HG02678 (cell line): ENCODE measurements at regions not wholly inside any gene's neighbourhood (a gene's known extent, or its start where the extent isn't known, plus 50 kb on each side); places are given as distances from the start of the nearest gene placed in this dataset.
"Not testable (repeated sequence)": the region's sequence is repeated elsewhere in the genome, so short reads cannot be mapped to it uniquely, and the experiment has no call there.

Source experiments
- ATAC-seq: cut with Tn5 transposase; IDR thresholded peaks from one replicate; pipeline ENCODE4 v1.9.1; 2021; ENCODE audit warnings: mild to moderate bottlenecking, moderate library complexity; ENCODE audit not compliant: unreplicated experiment

- no peak for ATAC-seq
Measured at GRCh38 chr21:25489673-25490072, 117.6 kb downstream of the MRPL39 start.

GRCh38 chr21:25487046-25487594 lies 120.2 kb downstream of the MRPL39 start:
- peak; percentile 48 for ATAC-seq

GRCh38 chr21:25485914-25486313 lies 121.4 kb downstream of the MRPL39 start:
- no peak for ATAC-seq

GRCh38 chr21:25467896-25468295 lies 139.4 kb downstream of the MRPL39 start:
- ATAC-seq, result no peak

- ATAC-seq, result not testable (repeated sequence)
Measured at GRCh38 chr21:25467071-25467470, 140.2 kb downstream of the MRPL39 start.

- no peak for ATAC-seq
Measured at GRCh38 chr21:25466470-25466869, 140.8 kb downstream of the MRPL39 start.

- ATAC-seq, result no peak
Measured at GRCh38 chr21:25465263-25465662, 142.0 kb downstream of the MRPL39 start.

GRCh38 chr21:25464275-25464674 lies 143.0 kb downstream of the MRPL39 start:
- ATAC-seq, result peak; percentile 56

- ATAC-seq, result peak; percentile 57
Measured at GRCh38 chr21:25462517-25462971, 144.7 kb downstream of the MRPL39 start.

- no peak for ATAC-seq
Measured at GRCh38 chr21:25461725-25462124, 145.6 kb downstream of the MRPL39 start.

- ATAC-seq, result no peak
Measured at GRCh38 chr21:25459993-25460392, 147.3 kb downstream of the MRPL39 start.

GRCh38 chr21:25459365-25459764 lies 147.9 kb downstream of the MRPL39 start:
- ATAC-seq, result no peak

GRCh38 chr21:25458484-25458883 lies 148.8 kb downstream of the MRPL39 start:
- no peak for ATAC-seq

GRCh38 chr21:25457946-25458345 lies 149.3 kb downstream of the MRPL39 start:
- ATAC-seq, result no peak

- ATAC-seq, result peak; percentile 62
Measured at GRCh38 chr21:25457411-25457810, 149.9 kb downstream of the MRPL39 start.

GRCh38 chr21:25456672-25457071 lies 150.6 kb downstream of the MRPL39 start:
- ATAC-seq, result peak; percentile 52

- no peak for ATAC-seq
Measured at GRCh38 chr21:25453524-25453923, 153.8 kb downstream of the MRPL39 start.

GRCh38 chr21:25449950-25450349 lies 157.3 kb downstream of the MRPL39 start:
- no peak for ATAC-seq

GRCh38 chr21:25441835-25442234 lies 165.4 kb downstream of the MRPL39 start:
- no peak for ATAC-seq

GRCh38 chr21:25437465-25437864 lies 169.8 kb downstream of the MRPL39 start:
- ATAC-seq, result not testable (repeated sequence)

GRCh38 chr21:25428537-25428936 lies 178.7 kb downstream of the MRPL39 start:
- no peak for ATAC-seq

GRCh38 chr21:25427828-25428227 lies 179.5 kb downstream of the MRPL39 start:
- ATAC-seq, result no peak

- no peak for ATAC-seq
Measured at GRCh38 chr21:25426580-25426979, 180.7 kb downstream of the MRPL39 start.
